ENCODE measurements at regions not wholly inside any gene's neighbourhood (a gene's known extent, or its start where the extent isn't known, plus 50 kb on each side); places are given as distances from the start of the nearest gene placed in this dataset.

DNA sequence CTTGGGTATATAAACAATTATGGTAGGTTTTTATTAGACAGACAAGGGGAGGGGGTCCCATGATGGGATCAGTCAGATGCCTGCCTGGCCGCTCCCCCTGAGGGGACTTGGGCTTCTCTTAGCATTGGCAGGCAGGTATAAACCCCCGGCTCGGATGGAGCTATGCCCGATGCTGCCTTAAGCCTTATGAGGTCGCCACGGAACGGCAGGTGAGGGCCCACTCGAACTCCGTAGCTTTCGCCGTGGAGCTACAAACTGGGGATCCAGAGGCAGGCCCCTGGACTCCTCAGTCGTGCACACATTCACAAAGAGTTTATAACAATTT lies 148.8 kb downstream of the TRIM27 start:
- TF ChIP-seq RAD21 (conservative IDR thresholded peaks at IDR 0.05 in 1 of 2, IDR thresholded peaks at IDR 0.05 in 1 of 2) = no peak
- TF ChIP-seq RARB (CRISPR knock-in tag; IDR thresholded peaks at IDR 0.05) = no peak
- TF ChIP-seq SMC3 (IDR thresholded peaks at IDR 0.05) = no peak
- TF ChIP-seq HOXB5 (CRISPR knock-in tag; IDR thresholded peaks at IDR 0.05) = no peak
- no peak for TF ChIP-seq HOXB13 (CRISPR knock-in tag; IDR thresholded peaks at IDR 0.05; ENCODE audit: low read depth)
- TF ChIP-seq HES2 (IDR thresholded peaks at IDR 0.05) = no peak
- no peak for TF ChIP-seq JUNB (IDR thresholded peaks at IDR 0.05)
- TF ChIP-seq HOXA7 (CRISPR knock-in tag; IDR thresholded peaks at IDR 0.05) = no peak
- TF ChIP-seq, protein P1, sequence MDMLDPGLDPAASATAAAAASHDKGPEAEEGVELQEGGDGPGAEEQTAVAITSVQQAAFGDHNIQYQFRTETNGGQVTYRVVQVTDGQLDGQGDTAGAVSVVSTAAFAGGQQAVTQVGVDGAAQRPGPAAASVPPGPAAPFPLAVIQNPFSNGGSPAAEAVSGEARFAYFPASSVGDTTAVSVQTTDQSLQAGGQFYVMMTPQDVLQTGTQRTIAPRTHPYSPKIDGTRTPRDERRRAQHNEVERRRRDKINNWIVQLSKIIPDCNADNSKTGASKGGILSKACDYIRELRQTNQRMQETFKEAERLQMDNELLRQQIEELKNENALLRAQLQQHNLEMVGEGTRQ (IDR thresholded peaks at IDR 0.05) = no peak
- no peak for TF ChIP-seq PBX3 (IDR thresholded peaks at IDR 0.05)
- no peak for TF ChIP-seq NPAS2 (CRISPR knock-in tag; IDR thresholded peaks at IDR 0.05; ENCODE audit: borderline replicate concordance)
- no peak for TF ChIP-seq HMGXB4 (CRISPR knock-in tag; IDR thresholded peaks at IDR 0.05; ENCODE audit: borderline replicate concordance)
- TF ChIP-seq SREBF2 (IDR thresholded peaks at IDR 0.05) = no peak
- POLR2A ChIA-PET = no interaction called here
- DNase-seq (ENCODE audit: low read depth in 1 of 2, low spot score in 1 of 2) (no peak), ATAC-seq (no peak), FAIRE-seq (no peak)
- Histone ChIP-seq H3K4me3 (no peak overlapping the region), H3K27ac (no peak overlapping the region), H3K4me2 (no peak overlapping the region), H3K9me3 (no peaks in the 10 kb centered on the region), H3K4me1 (no peaks in the 10 kb centered on the region)
- CTCF ChIA-PET = no interaction called here
- WGBS (ENCODE audit: missing lambda C conversion rate) = 74% methylated on average over 12 of the region's 12 CpGs

DNA sequence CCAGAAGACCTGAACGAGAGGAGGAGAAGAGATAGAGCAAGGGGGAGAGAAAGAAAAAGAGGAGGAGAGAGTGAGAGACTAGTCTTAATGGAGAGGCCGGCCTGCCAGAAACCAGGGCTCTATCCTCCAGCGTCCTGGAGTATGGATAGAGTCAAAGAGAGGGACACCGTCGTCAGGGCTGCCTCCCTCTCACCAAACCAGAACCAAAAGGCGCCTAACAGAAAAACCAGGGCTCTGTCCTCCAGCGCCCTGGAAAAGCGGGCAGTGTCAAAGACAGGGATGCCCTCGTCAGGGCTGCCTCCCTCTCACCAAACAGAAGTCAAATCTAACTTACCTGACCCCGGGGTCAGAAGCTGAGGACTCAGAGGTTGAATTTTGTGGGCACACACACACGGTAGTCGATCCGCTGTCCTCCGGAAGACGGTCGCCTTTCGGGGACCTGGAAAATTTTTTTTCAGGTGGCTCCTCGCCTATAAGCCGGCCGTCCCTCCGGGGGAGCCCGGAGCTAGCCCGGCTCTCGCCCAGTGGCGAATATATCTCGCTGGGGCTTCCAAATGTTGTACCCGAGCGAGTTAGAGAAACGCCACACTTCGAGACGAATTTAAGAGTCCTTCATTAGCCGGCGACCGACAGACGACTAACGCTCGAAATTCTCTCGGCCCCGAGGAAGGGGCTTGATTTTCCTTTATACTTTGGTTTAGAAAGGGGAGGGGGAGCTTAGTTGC lies 148.2 kb downstream of the TRIM27 start:
- 75% methylated on average over 35 of the region's 39 CpGs for WGBS (ENCODE audit: missing lambda C conversion rate)
- TF ChIP-seq ZNF302 (CRISPR knock-in tag; IDR thresholded peaks at IDR 0.05) (no peak), CBX2 (IDR thresholded peaks at IDR 0.05; ENCODE audit: borderline replicate concordance, low read depth) (no peak), MAX (IDR thresholded peaks at IDR 0.05) (no peak), CHD4 (IDR thresholded peaks at IDR 0.05; ENCODE audit: borderline replicate concordance) (no peak), SMC3 (IDR thresholded peaks at IDR 0.05) (no peak), RARB (CRISPR knock-in tag; IDR thresholded peaks at IDR 0.05) (no peak), POLR2A (IDR thresholded peaks at IDR 0.05; ENCODE audit: low read length) (no peak), RNF2 (IDR thresholded peaks at IDR 0.05; ENCODE audit: borderline replicate concordance, low read depth) (no peak), HDAC2 (IDR thresholded peaks at IDR 0.05) (no peak), FOXS1 (CRISPR knock-in tag; IDR thresholded peaks at IDR 0.05) (no peak), EHF (CRISPR knock-in tag; IDR thresholded peaks at IDR 0.05) (no peak), ZFP36 (IDR thresholded peaks at IDR 0.05; ENCODE audit: borderline replicate concordance, partially characterized antibody) (no peak), ESRRA (IDR thresholded peaks at IDR 0.05; ENCODE audit: borderline replicate concordance, low read length) (no peak)
- no peak overlapping the region for H3K4me2 ChIP-seq
- FAIRE-seq = no peak
- ChIA-PET CTCF (interaction anchor here (0.7 kb wide), 1 partner anchor 1059 kb away, joined by 3 read pairs; no protein-coding TSS in a partner anchor), POLR2A (no interaction called here)
- no peaks in the 10 kb centered on the region for H3K4me1 ChIP-seq
- no peak for ATAC-seq
- no peaks in the 10 kb centered on the region for H3K9me3 ChIP-seq
- H3K4me3 ChIP-seq = no peak overlapping the region
- DNase-seq (ENCODE audit: low read depth in 1 of 2, low spot score in 1 of 2) = no peak
- H3K27ac ChIP-seq = no peak overlapping the region

Measured in A549 (cell line).